HEK293 (cell line): ENCODE measurements at regions not wholly inside any gene's neighbourhood (a gene's known extent, or its start where the extent isn't known, plus 50 kb on each side); places are given as distances from the start of the nearest gene placed in this dataset.

Experiments
- CTCF ChIA-PET: fragments of 350-600 bp; formaldehyde crosslinking; extraction: SDS; loops from one replicate; lab custom pipeline; 2021; ENCODE audit warnings: antibody characterized with exemption; lab: Yijun Ruan, JAX
- POLR2A ChIA-PET: fragments of 300-600 bp; formaldehyde crosslinking; extraction: SDS; loops from one replicate; lab custom pipeline; 2020; ENCODE audit warnings: antibody characterized with exemption, inconsistent platforms; lab: Yijun Ruan, JAX
- H3K27ac ChIP-seq: fragments of 200-500 bp; sonication (Bioruptor generic); 2 replicates; pipeline ENCODE4 v1.5.1; 2014; ENCODE audit warnings: low read depth, low read length, control low read depth, inconsistent platforms; ENCODE audit errors: extremely low read depth
- H3K36me3 ChIP-seq, 2 experiments: fragments of 200-500 bp in 1 of 2; sonication (Bioruptor generic) in 1 of 2; 1 replicate in 1 of 2; 2 replicates in 1 of 2; pipeline ENCODE4 v1.5.1; 2014 to 2017; ENCODE audit warnings: inconsistent platforms in 2 of 2, low read length in 2 of 2; ENCODE audit not compliant: control insufficient read depth in 2 of 2, insufficient read depth in 1 of 2
- H3K4me1 ChIP-seq: fragments of 200-500 bp; sonication (Bioruptor generic); 2 replicates; pipeline ENCODE4 v1.5.1; 2014; ENCODE audit warnings: mild to moderate bottlenecking, low read length, inconsistent platforms; ENCODE audit not compliant: control insufficient read depth, insufficient read depth
- H3K4me3 ChIP-seq: 2 replicates; pipeline ENCODE4 v1.5.1; 2011; ENCODE audit warnings: low read depth, mild to moderate bottlenecking, control low read depth, low read length, moderate library complexity
- H3K9me3 ChIP-seq: fragments of 200-500 bp; sonication (Bioruptor generic); 2 replicates; pipeline ENCODE4 v1.5.1; 2014; ENCODE audit warnings: low read depth, low read length, inconsistent platforms; ENCODE audit not compliant: control insufficient read depth, insufficient read depth
- BCL6B ChIP-seq: fragments of 450-650 bp; formaldehyde crosslinking; IDR thresholded peaks from 2 replicates; pipeline ENCODE4 v1.5.1; 2017; ENCODE audit warnings: missing biosample characterization, missing genetic modification characterization
- EGR2 ChIP-seq: fragments of 450-650 bp; formaldehyde crosslinking; IDR thresholded peaks from 2 replicates; pipeline ENCODE4 v1.5.1; 2016; ENCODE audit warnings: low read depth, missing biosample characterization, missing genetic modification characterization
- GFI1B ChIP-seq: fragments of 450-650 bp; formaldehyde crosslinking; IDR thresholded peaks from 2 replicates; pipeline ENCODE4 v1.5.1; 2016; ENCODE audit warnings: missing biosample characterization, missing genetic modification characterization
- GLIS2 ChIP-seq: fragments of 450-650 bp; formaldehyde crosslinking; IDR thresholded peaks from 2 replicates; pipeline ENCODE4 v1.5.1; 2016; ENCODE audit warnings: missing biosample characterization, missing genetic modification characterization
- OSR2 ChIP-seq: fragments of 450-650 bp; formaldehyde crosslinking; IDR thresholded peaks from 2 replicates; pipeline ENCODE4 v1.5.1; 2016; ENCODE audit warnings: missing biosample characterization, missing genetic modification characterization
- YY1 ChIP-seq: fragments of 450-650 bp; formaldehyde crosslinking; IDR thresholded peaks from 2 replicates; pipeline ENCODE4 v1.5.1; 2018; ENCODE audit warnings: missing biosample characterization, missing genetic modification characterization
- ZBTB11 ChIP-seq: fragments of 450-650 bp; formaldehyde crosslinking; conservative IDR thresholded peaks from 2 replicates; pipeline ENCODE4 v1.5.1; 2016; ENCODE audit warnings: low read depth, missing biosample characterization, missing genetic modification characterization
- ZFHX2 ChIP-seq: fragments of 450-650 bp; formaldehyde crosslinking; conservative IDR thresholded peaks from 2 replicates; pipeline ENCODE4 v1.5.1; 2016; ENCODE audit warnings: missing biosample characterization, missing genetic modification characterization
- ZFP37 ChIP-seq: fragments of 450-650 bp; formaldehyde crosslinking; IDR thresholded peaks from 2 replicates; pipeline ENCODE4 v1.5.1; 2016; ENCODE audit warnings: missing biosample characterization, missing genetic modification characterization
- ZFP69B ChIP-seq: fragments of 450-650 bp; formaldehyde crosslinking; IDR thresholded peaks from 2 replicates; pipeline ENCODE4 v1.5.1; 2016; ENCODE audit warnings: missing biosample characterization, missing genetic modification characterization
- ZNF10 ChIP-seq: fragments of 450-650 bp; formaldehyde crosslinking; IDR thresholded peaks from 2 replicates; pipeline ENCODE4 v1.5.1; 2017; ENCODE audit warnings: missing biosample characterization, missing genetic modification characterization
- ZNF16 ChIP-seq: fragments of 450-650 bp; formaldehyde crosslinking; IDR thresholded peaks from 2 replicates; pipeline ENCODE4 v1.5.1; 2016; ENCODE audit warnings: low read depth, missing biosample characterization, missing genetic modification characterization
- ZNF202 ChIP-seq: fragments of 450-650 bp; formaldehyde crosslinking; IDR thresholded peaks from 2 replicates; pipeline ENCODE4 v1.5.1; 2016; ENCODE audit warnings: missing biosample characterization, missing genetic modification characterization, borderline replicate concordance
- ZNF24 ChIP-seq: fragments of 450-650 bp; formaldehyde crosslinking; IDR thresholded peaks from 2 replicates; pipeline ENCODE4 v1.5.1; 2016; ENCODE audit warnings: missing biosample characterization, missing genetic modification characterization
- ZNF248 ChIP-seq: fragments of 450-650 bp; formaldehyde crosslinking; IDR thresholded peaks from 2 replicates; pipeline ENCODE4 v1.5.1; 2017; ENCODE audit warnings: missing biosample characterization, missing genetic modification characterization
- ZNF335 ChIP-seq: fragments of 450-650 bp; formaldehyde crosslinking; conservative IDR thresholded peaks from 2 replicates; pipeline ENCODE4 v1.5.1; 2016; ENCODE audit warnings: missing biosample characterization, missing genetic modification characterization
- ZNF449 ChIP-seq: fragments of 450-650 bp; formaldehyde crosslinking; IDR thresholded peaks from 2 replicates; pipeline ENCODE4 v1.5.1; 2017; ENCODE audit warnings: missing biosample characterization, mild to moderate bottlenecking, missing genetic modification characterization, moderate library complexity
- ZNF521 ChIP-seq: fragments of 450-650 bp; formaldehyde crosslinking; IDR thresholded peaks from 2 replicates; pipeline ENCODE4 v1.5.1; 2017; ENCODE audit warnings: missing biosample characterization, mild to moderate bottlenecking, missing genetic modification characterization
- ZNF670 ChIP-seq: fragments of 450-650 bp; formaldehyde crosslinking; IDR thresholded peaks from 2 replicates; pipeline ENCODE4 v1.5.1; 2016; ENCODE audit warnings: missing biosample characterization, missing genetic modification characterization, low read depth
- ZNF677 ChIP-seq: fragments of 450-650 bp; IDR thresholded peaks from 2 replicates; pipeline ENCODE4 v1.5.0; 2018; ENCODE audit warnings: missing biosample characterization, mild to moderate bottlenecking, missing genetic modification characterization, moderate library complexity
- ZNF776 ChIP-seq: fragments of 450-650 bp; formaldehyde crosslinking; IDR thresholded peaks from 2 replicates; pipeline ENCODE4 v1.5.0; 2017; ENCODE audit warnings: missing biosample characterization, missing genetic modification characterization, borderline replicate concordance
- ZNF777 ChIP-seq: fragments of 450-650 bp; formaldehyde crosslinking; IDR thresholded peaks from 2 replicates; pipeline ENCODE4 v1.5.1; 2017; ENCODE audit warnings: missing biosample characterization, missing genetic modification characterization, borderline replicate concordance
- ZNF792 ChIP-seq: fragments of 450-650 bp; formaldehyde crosslinking; IDR thresholded peaks from 2 replicates; pipeline ENCODE4 v1.5.1; 2016; ENCODE audit warnings: missing biosample characterization, missing genetic modification characterization
- TF ChIP-seq, protein P1 (sequence below): fragments of 450-650 bp; formaldehyde crosslinking; IDR thresholded peaks from 2 replicates; pipeline ENCODE4 v1.5.1; 2016; ENCODE audit warnings: missing biosample characterization, missing genetic modification characterization
- TF ChIP-seq, protein P2 (sequence below): fragments of 450-650 bp; formaldehyde crosslinking; IDR thresholded peaks from 2 replicates; pipeline ENCODE4 v1.5.1; 2016; ENCODE audit warnings: missing biosample characterization, missing genetic modification characterization
- TF ChIP-seq, protein P3 (sequence below): fragments of 450-650 bp; IDR thresholded peaks from 2 replicates; pipeline ENCODE4 v1.5.1; 2018; ENCODE audit warnings: missing biosample characterization, mild to moderate bottlenecking, missing genetic modification characterization

GRCh38 chr4:110953898-110954297, 331.0 kb upstream of the PITX2 start (continued):
- TF ChIP-seq OSR2 (peak; percentile 37; the same call in 1 of the 2 replicates), ZBTB11 (tag by site-specific recombination) (0 out of 2 replicates have a peak, but pooled peaks have one; percentile 29), ZNF449 (tag by site-specific recombination) (no peak), ZNF335 (tag by site-specific recombination) (peak; percentile 19), EGR2 (tag by site-specific recombination) (no peak), ZNF792 (tag by site-specific recombination) (no peak), GLIS2 (tag by site-specific recombination) (no peak), ZNF248 (no peak), YY1 (tag by site-specific recombination) (no peak), ZNF776 (tag by site-specific recombination) (no peak)
- TF ChIP-seq, protein P1, sequence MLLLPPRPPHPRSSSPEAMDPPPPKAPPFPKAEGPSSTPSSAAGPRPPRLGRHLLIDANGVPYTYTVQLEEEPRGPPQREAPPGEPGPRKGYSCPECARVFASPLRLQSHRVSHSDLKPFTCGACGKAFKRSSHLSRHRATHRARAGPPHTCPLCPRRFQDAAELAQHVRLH = peak; percentile 89
- TF ChIP-seq, all 188 proteins: peak for 9

DNA sequence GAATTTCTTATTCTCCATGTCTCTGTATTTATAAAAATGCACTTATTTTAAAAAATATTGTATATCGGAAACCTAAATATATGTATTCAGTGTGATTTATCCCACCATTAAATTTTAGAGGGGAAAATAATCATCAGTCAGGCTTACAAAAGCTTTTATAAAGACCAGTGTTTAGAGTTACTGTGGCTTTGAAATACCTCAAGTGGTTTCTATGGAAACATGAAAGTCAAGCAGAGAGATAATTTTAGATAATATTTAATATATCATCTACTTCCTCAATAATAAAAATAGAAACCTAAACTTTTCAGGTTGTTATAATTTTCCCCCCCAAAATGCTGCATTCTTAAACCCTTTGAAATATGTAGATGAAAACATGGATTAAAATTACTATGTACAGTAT, 332.9 kb upstream of the PITX2 start:
- Histone ChIP-seq H3K4me1 (peaks cover 15% of the 10 kb centered on the region), H3K36me3 (no peaks in the 10 kb centered on the region), H3K9me3 (no peaks in the 10 kb centered on the region), H3K4me3 (no peak overlapping the region), H3K27ac (no peak overlapping the region)
- TF ChIP-seq ZFP37 (tag by site-specific recombination) (no peak), ZNF521 (tag by site-specific recombination) (no peak), ZNF777 (tag by site-specific recombination) (no peak), ZNF24 (tag by site-specific recombination) (no peak), ZNF10 (no peak), ZNF670 (tag by site-specific recombination) (no peak), ZNF202 (tag by site-specific recombination) (no peak), GFI1B (no peak), ZNF16 (tag by site-specific recombination) (no peak), ZFP69B (tag by site-specific recombination) (no peak), ZFHX2 (tag by site-specific recombination) (no peak), ZNF248 (no peak), BCL6B (tag by site-specific recombination) (no peak), ZNF677 (tag by site-specific recombination) (no peak)
- TF ChIP-seq, protein P2, sequence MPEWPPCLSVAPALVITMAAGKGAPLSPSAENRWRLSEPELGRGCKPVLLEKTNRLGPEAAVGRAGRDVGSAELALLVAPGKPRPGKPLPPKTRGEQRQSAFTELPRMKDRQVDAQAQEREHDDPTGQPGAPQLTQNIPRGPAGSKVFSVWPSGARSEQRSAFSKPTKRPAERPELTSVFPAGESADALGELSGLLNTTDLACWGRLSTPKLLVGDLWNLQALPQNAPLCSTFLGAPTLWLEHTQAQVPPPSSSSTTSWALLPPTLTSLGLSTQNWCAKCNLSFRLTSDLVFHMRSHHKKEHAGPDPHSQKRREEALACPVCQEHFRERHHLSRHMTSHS = no peak
- TF ChIP-seq, protein P3, sequence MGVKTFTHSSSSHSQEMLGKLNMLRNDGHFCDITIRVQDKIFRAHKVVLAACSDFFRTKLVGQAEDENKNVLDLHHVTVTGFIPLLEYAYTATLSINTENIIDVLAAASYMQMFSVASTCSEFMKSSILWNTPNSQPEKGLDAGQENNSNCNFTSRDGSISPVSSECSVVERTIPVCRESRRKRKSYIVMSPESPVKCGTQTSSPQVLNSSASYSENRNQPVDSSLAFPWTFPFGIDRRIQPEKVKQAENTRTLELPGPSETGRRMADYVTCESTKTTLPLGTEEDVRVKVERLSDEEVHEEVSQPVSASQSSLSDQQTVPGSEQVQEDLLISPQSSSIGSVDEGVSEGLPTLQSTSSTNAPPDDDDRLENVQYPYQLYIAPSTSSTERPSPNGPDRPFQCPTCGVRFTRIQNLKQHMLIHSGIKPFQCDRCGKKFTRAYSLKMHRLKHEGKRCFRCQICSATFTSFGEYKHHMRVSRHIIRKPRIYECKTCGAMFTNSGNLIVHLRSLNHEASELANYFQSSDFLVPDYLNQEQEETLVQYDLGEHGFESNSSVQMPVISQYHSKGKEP (tag by site-specific recombination) = no peak
- ChIA-PET CTCF (no interaction called here), POLR2A (no interaction called here)
